Hepatocyte (in vitro differentiated cells): ENCODE measurements at regions not wholly inside any gene's neighbourhood (a gene's known extent, or its start where the extent isn't known, plus 50 kb on each side); places are given as distances from the start of the nearest gene placed in this dataset.
A peak's percentile ranks its signal among the peaks of the same experiment; 100 is the strongest.

Experiments
- DNase-seq: peaks from one replicate; pipeline ENCODE4 v3.0.0-alpha.2; 2016; ENCODE audit warnings: low spot score
- H2AFZ ChIP-seq: fragments of 200-600 bp; sonication (generic); 2 replicates; pipeline ENCODE4 v1.6.0; 2016; ENCODE audit warnings: antibody characterized with exemption, mild to moderate bottlenecking
- H3K27ac ChIP-seq: fragments of 200-600 bp; sonication (generic); 2 replicates; pipeline ENCODE4 v1.5.1; 2016; ENCODE audit warnings: mild to moderate bottlenecking
- H3K27me3 ChIP-seq: fragments of 200-600 bp; sonication (generic); 2 replicates; pipeline ENCODE4 v1.6.1; 2016
- H3K36me3 ChIP-seq: fragments of 200-600 bp; sonication (generic); replicated peaks from 2 replicates; pipeline ENCODE4 v1.5.1; 2016; ENCODE audit warnings: low read depth; ENCODE audit not compliant: insufficient read depth
- H3K4me1 ChIP-seq: fragments of 200-600 bp; sonication (generic); 2 replicates; pipeline ENCODE4 v1.5.1; 2016; ENCODE audit warnings: mild to moderate bottlenecking, moderate library complexity; ENCODE audit not compliant: insufficient read depth
- H3K4me2 ChIP-seq: fragments of 200-600 bp; sonication (generic); 2 replicates; pipeline ENCODE4 v1.6.0; 2016
- H3K4me3 ChIP-seq: fragments of 200-600 bp; sonication (generic); 2 replicates; pipeline ENCODE4 v1.5.1; 2016; ENCODE audit warnings: mild to moderate bottlenecking
- H3K79me2 ChIP-seq: fragments of 200-600 bp; sonication (generic); 2 replicates; pipeline ENCODE4 v1.6.0; 2017; ENCODE audit warnings: mild to moderate bottlenecking
- H3K9me2 ChIP-seq: fragments of 200-600 bp; sonication (generic); replicated peaks from 2 replicates; pipeline ENCODE4 v1.6.0; 2017; ENCODE audit warnings: mild to moderate bottlenecking; ENCODE audit not compliant: insufficient read depth
- H3K9me3 ChIP-seq: fragments of 200-600 bp; sonication (generic); 2 replicates; pipeline ENCODE4 v1.5.1; 2016; ENCODE audit warnings: low read depth, mild to moderate bottlenecking
- H4K20me1 ChIP-seq: fragments of 200-600 bp; sonication (generic); 2 replicates; pipeline ENCODE4 v1.6.0; 2016; ENCODE audit warnings: mild to moderate bottlenecking; ENCODE audit not compliant: insufficient read depth, poor library complexity, severe bottlenecking
- EZH2 ChIP-seq: fragments of 200-600 bp; sonication (generic); IDR thresholded peaks from 2 replicates; pipeline ENCODE4 v1.6.1; 2016; ENCODE audit warnings: antibody characterized with exemption, mild to moderate bottlenecking, borderline replicate concordance
- EZH2phosphoT487 ChIP-seq: fragments of 200-600 bp; sonication (generic); IDR thresholded peaks from one replicate; pipeline ENCODE4 v1.6.1; 2018; ENCODE audit warnings: antibody characterized with exemption, mild to moderate bottlenecking, low read depth, moderate library complexity; ENCODE audit not compliant: unreplicated experiment, severe bottlenecking
- WGBS: methylation state at CpG from one replicate; pipeline ENCODE4 v1.1.6; 2016; ENCODE audit warnings: low lambda C conversion rate; ENCODE audit errors: missing lambda C conversion rate; 5-methylcytosine and 5-hydroxymethylcytosine counted together
- TF ChIP-seq, protein P1 (sequence below): fragments of 200-600 bp; sonication (generic); IDR thresholded peaks from 2 replicates; pipeline ENCODE4 v1.5.1; 2016; ENCODE audit warnings: antibody characterized with exemption, mild to moderate bottlenecking; ENCODE audit not compliant: poor library complexity

DNA sequence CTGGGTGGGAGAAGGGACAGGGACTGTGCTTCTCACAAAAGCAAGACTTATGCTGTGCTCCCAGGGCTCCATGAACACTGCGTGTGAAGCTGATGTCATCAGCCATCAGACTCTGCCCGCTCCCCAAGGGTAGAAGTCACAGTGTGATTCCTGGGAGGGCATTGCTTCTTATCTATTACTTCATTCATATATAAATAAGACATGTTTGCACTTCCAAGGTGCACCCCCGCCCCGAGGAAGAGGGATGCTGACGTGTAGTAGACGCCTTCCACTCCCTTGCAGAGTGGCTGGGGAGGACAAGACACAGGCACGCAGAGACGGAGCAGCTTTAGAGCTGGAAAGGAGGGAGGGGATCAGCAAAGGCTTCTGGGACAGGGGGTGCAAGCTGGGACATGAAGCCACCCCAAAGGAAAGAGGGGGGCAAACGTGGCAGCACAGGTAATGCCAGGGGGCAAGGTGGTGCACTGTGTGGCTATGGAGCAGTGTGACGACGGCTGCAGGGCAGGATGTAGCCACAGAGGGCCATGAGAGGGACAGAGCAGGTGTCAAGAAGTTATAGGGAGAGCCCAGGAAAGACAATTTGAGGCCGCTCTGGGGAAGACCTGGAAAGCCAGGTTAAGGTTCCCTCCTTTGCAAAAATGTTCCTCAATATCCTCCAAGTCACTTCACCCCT lies 558.5 kb downstream of the MN1 start:
- TF ChIP-seq EZH2: no peak
- Histone ChIP-seq H3K9me2 (no peaks in the 10 kb centered on the region), H3K36me3 (no peaks in the 10 kb centered on the region), H3K27ac (peak overlapping the region; percentile 91), H3K4me3 (no peak overlapping the region), H3K4me2 (no peak overlapping the region), H3K79me2 (no peaks in the 10 kb centered on the region), H4K20me1 (no peaks in the 10 kb centered on the region), H3K4me1 (peaks cover 27% of the 10 kb centered on the region), H3K9me3 (no peaks in the 10 kb centered on the region), H3K27me3 (no peaks in the 10 kb centered on the region), H2AFZ (no peak overlapping the region)
- 47% methylated on average over 12 of the region's 12 CpGs for WGBS
- DNase-seq: peak; percentile 82

DNA sequence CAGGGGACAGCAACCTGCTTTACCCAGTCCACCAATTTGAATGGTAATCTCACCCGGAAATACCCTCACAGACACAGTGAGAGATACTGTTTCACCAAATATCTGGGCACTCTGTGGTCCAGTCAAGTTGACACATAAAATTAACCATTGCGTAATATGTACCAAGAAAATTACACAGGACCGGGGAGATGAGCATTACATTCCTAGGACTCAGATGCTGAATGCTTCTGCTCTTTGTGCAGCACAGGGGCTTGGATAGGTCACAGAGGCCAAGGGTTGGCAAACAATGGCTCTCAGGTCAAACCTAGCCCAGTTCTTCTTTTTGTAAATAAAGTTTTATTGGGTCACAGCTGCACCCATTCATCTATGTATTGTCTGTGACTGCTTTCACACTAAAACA lies 557.2 kb downstream of the MN1 start:
- H3K27ac ChIP-seq: peak overlapping the region; percentile 91
- no peaks in the 10 kb centered on the region for H3K9me3 ChIP-seq
- H3K4me1 ChIP-seq: peaks cover 25% of the 10 kb centered on the region
- WGBS: 80% methylated on average over 3 of the region's 3 CpGs
- H3K79me2 ChIP-seq: no peaks in the 10 kb centered on the region
- H3K9me2 ChIP-seq: no peaks in the 10 kb centered on the region
- no peak overlapping the region for H3K4me2 ChIP-seq
- TF ChIP-seq EZH2phosphoT487: no peak
- TF ChIP-seq, protein P1, sequence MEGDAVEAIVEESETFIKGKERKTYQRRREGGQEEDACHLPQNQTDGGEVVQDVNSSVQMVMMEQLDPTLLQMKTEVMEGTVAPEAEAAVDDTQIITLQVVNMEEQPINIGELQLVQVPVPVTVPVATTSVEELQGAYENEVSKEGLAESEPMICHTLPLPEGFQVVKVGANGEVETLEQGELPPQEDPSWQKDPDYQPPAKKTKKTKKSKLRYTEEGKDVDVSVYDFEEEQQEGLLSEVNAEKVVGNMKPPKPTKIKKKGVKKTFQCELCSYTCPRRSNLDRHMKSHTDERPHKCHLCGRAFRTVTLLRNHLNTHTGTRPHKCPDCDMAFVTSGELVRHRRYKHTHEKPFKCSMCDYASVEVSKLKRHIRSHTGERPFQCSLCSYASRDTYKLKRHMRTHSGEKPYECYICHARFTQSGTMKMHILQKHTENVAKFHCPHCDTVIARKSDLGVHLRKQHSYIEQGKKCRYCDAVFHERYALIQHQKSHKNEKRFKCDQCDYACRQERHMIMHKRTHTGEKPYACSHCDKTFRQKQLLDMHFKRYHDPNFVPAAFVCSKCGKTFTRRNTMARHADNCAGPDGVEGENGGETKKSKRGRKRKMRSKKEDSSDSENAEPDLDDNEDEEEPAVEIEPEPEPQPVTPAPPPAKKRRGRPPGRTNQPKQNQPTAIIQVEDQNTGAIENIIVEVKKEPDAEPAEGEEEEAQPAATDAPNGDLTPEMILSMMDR: no peak
- TF ChIP-seq EZH2: no peak
- no peak overlapping the region for H2AFZ ChIP-seq
- no peaks in the 10 kb centered on the region for H4K20me1 ChIP-seq
- no peak for DNase-seq
- H3K27me3 ChIP-seq: no peaks in the 10 kb centered on the region
- no peaks in the 10 kb centered on the region for H3K36me3 ChIP-seq
- H3K4me3 ChIP-seq: no peak overlapping the region

DNA sequence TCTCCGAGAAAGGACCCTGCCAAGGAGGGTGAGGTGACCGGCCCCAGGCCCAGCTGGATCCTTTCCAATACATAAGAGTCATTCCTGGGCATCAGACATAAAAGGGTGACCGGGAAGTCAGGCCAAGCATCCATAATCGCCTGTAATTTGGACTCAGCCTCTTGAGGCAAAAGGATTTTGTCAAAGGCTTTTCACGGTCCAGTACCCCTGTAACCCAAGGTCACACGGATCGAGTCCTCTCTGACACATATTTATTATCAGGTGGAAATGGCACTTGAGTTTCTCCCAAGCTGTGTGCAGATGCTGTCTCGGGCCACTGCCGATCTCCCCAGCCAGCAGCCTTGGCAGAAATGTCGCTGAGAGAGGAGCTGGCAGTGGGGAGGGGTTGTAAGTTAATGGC lies 556.5 kb downstream of the MN1 start:
- no peak overlapping the region for H3K27ac ChIP-seq
- no peak overlapping the region for H3K4me2 ChIP-seq
- no peaks in the 10 kb centered on the region for H3K27me3 ChIP-seq
- TF ChIP-seq, protein P1: no peak
- 92% methylated on average over 10 of the region's 10 CpGs for WGBS
- H2AFZ ChIP-seq: no peak overlapping the region
- H4K20me1 ChIP-seq: no peaks in the 10 kb centered on the region
- no peak overlapping the region for H3K4me3 ChIP-seq
- no peak for DNase-seq
- no peaks in the 10 kb centered on the region for H3K79me2 ChIP-seq
- H3K9me3 ChIP-seq: no peaks in the 10 kb centered on the region
- H3K36me3 ChIP-seq: no peaks in the 10 kb centered on the region
- H3K4me1 ChIP-seq: peaks cover 18% of the 10 kb centered on the region
- H3K9me2 ChIP-seq: no peaks in the 10 kb centered on the region

DNA sequence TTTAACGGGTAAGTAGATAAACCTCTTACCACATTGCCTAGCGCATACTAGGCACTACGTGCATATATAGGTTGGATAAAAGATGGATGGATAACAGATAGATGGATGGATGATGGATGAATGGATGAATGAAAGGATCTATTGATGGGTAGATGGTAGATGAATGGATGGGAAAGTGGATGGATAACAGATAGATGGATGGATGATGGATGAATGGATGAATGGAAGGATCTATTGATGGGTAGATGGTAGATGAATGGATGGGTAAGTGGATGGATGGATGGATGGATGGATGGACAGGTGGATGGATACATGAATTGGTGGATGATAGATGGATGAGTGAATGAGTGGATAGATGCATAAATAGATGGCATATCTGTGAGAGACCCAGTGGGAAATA lies 555.0 kb downstream of the MN1 start:
- H3K4me3 ChIP-seq: no peak overlapping the region
- H3K27me3 ChIP-seq: no peaks in the 10 kb centered on the region
- peaks cover 18% of the 10 kb centered on the region for H3K4me1 ChIP-seq
- TF ChIP-seq, protein P1: no peak
- TF ChIP-seq EZH2: no peak
- TF ChIP-seq EZH2phosphoT487: no peak
- H3K9me2 ChIP-seq: no peaks in the 10 kb centered on the region
- no peaks in the 10 kb centered on the region for H3K79me2 ChIP-seq
- H3K36me3 ChIP-seq: no peaks in the 10 kb centered on the region
- no peak overlapping the region for H2AFZ ChIP-seq
- WGBS: 97% methylated on average over 3 of the region's 3 CpGs
- H3K9me3 ChIP-seq: no peaks in the 10 kb centered on the region
- H3K27ac ChIP-seq: no peak overlapping the region
- no peak for DNase-seq
- no peaks in the 10 kb centered on the region for H4K20me1 ChIP-seq
- H3K4me2 ChIP-seq: no peak overlapping the region
